Panc1 (cell line): ENCODE measurements at regions not wholly inside any gene's neighbourhood (a gene's known extent, or its start where the extent isn't known, plus 50 kb on each side); places are given as distances from the start of the nearest gene placed in this dataset.

Experiments
- ATAC-seq: fragments of 200-7000 bp; cut with Tn5 transposase; 2 replicates; pipeline ENCODE4 v1.9.1; 2020; ENCODE audit warnings: mild to moderate bottlenecking, moderate library complexity
- BruUV-seq: library from RNA; stranded (reverse); fragments of 400-500 nt; replicated peaks from 2 replicates; lab custom pipeline; 2021; lab: Mats Ljungman, UMichigan
- CTCF ChIA-PET: fragments of 300-600 bp; sonication (Branson Sonifier 250); formaldehyde crosslinking; loops from one replicate; lab custom pipeline; 2022; ENCODE audit warnings: antibody characterized with exemption; lab: Charles Lee
- POLR2A ChIA-PET: fragments of 300-600 bp; sonication (Branson Sonifier 250); formaldehyde crosslinking; loops from one replicate; lab custom pipeline; 2022; ENCODE audit warnings: antibody characterized with exemption; lab: Charles Lee
- DNase-seq: peaks from one replicate; pipeline ENCODE4 v3.0.0-alpha.2; 2010; ENCODE audit warnings: low read depth, low spot score
- H3K27ac ChIP-seq: 2 replicates; pipeline ENCODE4 v1.5.1; 2011; ENCODE audit warnings: mild to moderate bottlenecking, low read length, inconsistent platforms
- H3K27me3 ChIP-seq: fragments of 200-500 bp; sonication (Bioruptor generic); 2 replicates; pipeline ENCODE4 v1.6.0; 2014; ENCODE audit warnings: low read length, inconsistent platforms; ENCODE audit not compliant: control insufficient read depth, insufficient read depth
- H3K36me3 ChIP-seq: fragments of 200-500 bp; sonication (Bioruptor generic); 2 replicates; pipeline ENCODE4 v1.5.1; 2014; ENCODE audit warnings: inconsistent platforms, mild to moderate bottlenecking, low read length, moderate library complexity; ENCODE audit not compliant: control insufficient read depth, insufficient read depth
- H3K4me1 ChIP-seq: 2 replicates; pipeline ENCODE4 v1.5.1; 2011; ENCODE audit warnings: inconsistent platforms, mild to moderate bottlenecking, low read length, moderate library complexity; ENCODE audit not compliant: control insufficient read depth, insufficient read depth
- H3K4me3 ChIP-seq, 2 experiments: 2 replicates each; pipeline ENCODE4 v1.5.1; 2011 to 2012; ENCODE audit warnings: low read depth in 2 of 2, low read length in 2 of 2, mild to moderate bottlenecking in 2 of 2, inconsistent platforms in 1 of 2, moderate library complexity in 1 of 2
- H3K9me3 ChIP-seq: fragments of 200-500 bp; sonication (Bioruptor generic); 2 replicates; pipeline ENCODE4 v1.5.1; 2014; ENCODE audit warnings: low read depth, mild to moderate bottlenecking, inconsistent platforms, low read length, moderate library complexity; ENCODE audit not compliant: control insufficient read depth, insufficient read depth
- CTCF ChIP-seq: fragments of 450-650 bp; IDR thresholded peaks from 2 replicates; pipeline ENCODE4 v1.5.1; 2017; ENCODE audit warnings: mild to moderate bottlenecking
- POLR2AphosphoS5 ChIP-seq: IDR thresholded peaks from 2 replicates; pipeline ENCODE4 v1.6.1; 2012; ENCODE audit warnings: mild to moderate bottlenecking, low read depth, low read length, moderate library complexity
- SIN3A ChIP-seq: IDR thresholded peaks from 2 replicates; pipeline ENCODE4 v1.6.1; 2012; ENCODE audit warnings: low read depth, mild to moderate bottlenecking, low read length, moderate library complexity, borderline replicate concordance; ENCODE audit not compliant: insufficient read depth
- TCF7L2 ChIP-seq: IDR thresholded peaks from 2 replicates; pipeline ENCODE4 v1.6.1; 2011; ENCODE audit warnings: mild to moderate bottlenecking, low read depth, low read length, inconsistent platforms
- in situ Hi-C: cut with HindIII; loops from 2 replicates; pipeline ENCODE4 v1.10.0; 2016; ENCODE audit warnings: low sequenced_read_pairs, low pct_unique_long_range_greater_than_20kb
- intact Hi-C: fragments of 100-400 bp; cut with micrococcal nuclease; formaldehyde crosslinking; loops from one replicate; pipeline ENCODE4 v1.10.0; 2022; ENCODE audit not compliant: unreplicated experiment
- TF ChIP-seq, protein P1 (sequence below), 2 experiments: IDR thresholded peaks; 2 replicates each; pipeline ENCODE4 v1.6.1; 2011 to 2012; ENCODE audit warnings: low read depth in 2 of 2, control low read depth in 1 of 2, low read length in 1 of 2, mild to moderate bottlenecking in 1 of 2, moderate library complexity in 1 of 2; ENCODE audit not compliant: insufficient read depth in 1 of 2

DNA sequence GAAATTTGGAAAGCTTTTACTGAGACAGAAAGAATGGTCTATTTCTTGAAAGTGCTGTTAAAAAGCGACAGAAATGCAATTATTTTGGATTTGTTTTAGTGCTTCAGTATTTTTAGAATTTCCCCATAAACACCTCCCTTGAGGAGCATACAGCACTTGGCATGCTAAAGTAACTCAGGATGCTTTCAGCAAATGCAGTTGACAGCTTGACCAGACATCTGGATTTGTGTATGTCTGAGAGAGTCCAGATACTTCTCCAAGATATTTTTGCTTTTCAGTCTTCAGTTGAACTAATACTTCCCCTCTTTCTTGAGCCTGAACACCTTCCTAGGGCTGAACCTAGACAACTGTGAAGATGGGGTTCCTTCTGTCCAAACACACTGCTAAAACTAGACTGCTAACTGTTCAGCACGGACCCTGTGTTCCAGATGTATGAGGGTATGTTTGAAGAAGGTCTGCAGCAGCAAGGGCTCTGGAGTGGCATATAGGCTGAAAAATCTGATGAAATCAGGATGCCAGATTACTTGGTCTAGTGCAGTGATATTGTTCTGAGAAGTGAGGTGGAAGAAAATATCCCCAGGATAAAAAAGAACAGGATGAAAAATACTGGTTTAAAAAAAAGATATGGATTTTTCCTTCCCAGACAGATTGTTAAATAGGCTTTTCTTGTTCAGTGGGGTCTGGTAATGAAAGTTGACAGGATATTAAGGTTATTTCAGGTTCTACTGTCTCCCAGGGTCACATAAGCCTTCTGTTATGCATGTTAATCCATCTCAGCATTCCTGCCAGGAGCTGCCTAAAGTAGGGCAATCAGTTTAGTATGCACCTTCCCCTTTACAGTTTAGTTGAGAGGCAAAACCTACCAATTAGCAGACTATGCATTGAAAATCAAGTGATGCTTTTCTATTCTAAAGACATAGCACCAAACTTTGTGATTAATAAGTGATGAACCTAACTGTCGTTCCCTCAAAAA lies 516.9 kb upstream of the TBL1XR1 start:
- DNase-seq (no peak), ATAC-seq (no peak)
- ChIA-PET POLR2A (no interaction called here), CTCF (no interaction called here)
- Histone ChIP-seq H3K4me3 (no peak overlapping the region), H3K27ac (peak overlapping the region; percentile 51; the same call in 1 of the 2 replicates), H3K36me3 (no peaks in the 10 kb centered on the region), H3K4me1 (peaks cover 2% of the 10 kb centered on the region; the same call in 1 of the 2 replicates), H3K9me3 (no peaks in the 10 kb centered on the region), H3K27me3 (no peaks in the 10 kb centered on the region)
- no TSS peak for BruUV-seq
- intact Hi-C loops = no loop called here
- in situ Hi-C loops = no loop called here
- TF ChIP-seq POLR2AphosphoS5 (no peak), SIN3A (no peak), CTCF (no peak), TCF7L2 (no peak)
- TF ChIP-seq, protein P1, sequence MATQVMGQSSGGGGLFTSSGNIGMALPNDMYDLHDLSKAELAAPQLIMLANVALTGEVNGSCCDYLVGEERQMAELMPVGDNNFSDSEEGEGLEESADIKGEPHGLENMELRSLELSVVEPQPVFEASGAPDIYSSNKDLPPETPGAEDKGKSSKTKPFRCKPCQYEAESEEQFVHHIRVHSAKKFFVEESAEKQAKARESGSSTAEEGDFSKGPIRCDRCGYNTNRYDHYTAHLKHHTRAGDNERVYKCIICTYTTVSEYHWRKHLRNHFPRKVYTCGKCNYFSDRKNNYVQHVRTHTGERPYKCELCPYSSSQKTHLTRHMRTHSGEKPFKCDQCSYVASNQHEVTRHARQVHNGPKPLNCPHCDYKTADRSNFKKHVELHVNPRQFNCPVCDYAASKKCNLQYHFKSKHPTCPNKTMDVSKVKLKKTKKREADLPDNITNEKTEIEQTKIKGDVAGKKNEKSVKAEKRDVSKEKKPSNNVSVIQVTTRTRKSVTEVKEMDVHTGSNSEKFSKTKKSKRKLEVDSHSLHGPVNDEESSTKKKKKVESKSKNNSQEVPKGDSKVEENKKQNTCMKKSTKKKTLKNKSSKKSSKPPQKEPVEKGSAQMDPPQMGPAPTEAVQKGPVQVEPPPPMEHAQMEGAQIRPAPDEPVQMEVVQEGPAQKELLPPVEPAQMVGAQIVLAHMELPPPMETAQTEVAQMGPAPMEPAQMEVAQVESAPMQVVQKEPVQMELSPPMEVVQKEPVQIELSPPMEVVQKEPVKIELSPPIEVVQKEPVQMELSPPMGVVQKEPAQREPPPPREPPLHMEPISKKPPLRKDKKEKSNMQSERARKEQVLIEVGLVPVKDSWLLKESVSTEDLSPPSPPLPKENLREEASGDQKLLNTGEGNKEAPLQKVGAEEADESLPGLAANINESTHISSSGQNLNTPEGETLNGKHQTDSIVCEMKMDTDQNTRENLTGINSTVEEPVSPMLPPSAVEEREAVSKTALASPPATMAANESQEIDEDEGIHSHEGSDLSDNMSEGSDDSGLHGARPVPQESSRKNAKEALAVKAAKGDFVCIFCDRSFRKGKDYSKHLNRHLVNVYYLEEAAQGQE (IDR thresholded peaks at IDR 0.05; ENCODE audit: insufficient read depth in 1 of 2, low read depth in 2 of 2, low read length in 1 of 2) = no peak

GRCh38 chr3:177714945-177715344 lies 517.7 kb upstream of the TBL1XR1 start:
- DNase-seq (no peak), ATAC-seq (no peak)
- Histone ChIP-seq H3K36me3 (no peaks in the 10 kb centered on the region), H3K27ac (no peak overlapping the region; the same call in 1 of the 2 replicates), H3K27me3 (no peaks in the 10 kb centered on the region), H3K9me3 (no peaks in the 10 kb centered on the region), H3K4me3 (no peak overlapping the region), H3K4me1 (peaks cover 2% of the 10 kb centered on the region; the same call in 1 of the 2 replicates)
- intact Hi-C loops (no loop called here), in situ Hi-C loops (no loop called here)
- ChIA-PET POLR2A (no interaction called here), CTCF (interaction anchor here (0.6 kb wide), 1 partner anchor 1720 kb away, joined by 4 read pairs; no protein-coding TSS in a partner anchor)
- BruUV-seq = no TSS peak
- no peak for TF ChIP-seq SIN3A
- TF ChIP-seq TCF7L2 = no peak
- TF ChIP-seq, protein P1 (IDR thresholded peaks at IDR 0.05; ENCODE audit: insufficient read depth in 1 of 2, low read depth in 2 of 2, low read length in 1 of 2) = no peak
- TF ChIP-seq POLR2AphosphoS5 = no peak
- no peak for TF ChIP-seq CTCF
